SK-N-SH treated with all-trans-retinoic acid at 6 μM for 48 hours (cell line): ENCODE measurements at regions not wholly inside any gene's neighbourhood (a gene's known extent, or its start where the extent isn't known, plus 50 kb on each side); places are given as distances from the start of the nearest gene placed in this dataset.

Experiments
- ARNTL ChIP-seq: fragments of 450-650 bp; formaldehyde crosslinking; IDR thresholded peaks from 2 replicates; pipeline ENCODE4 v1.5.0; 2020; ENCODE audit warnings: low read depth, mild to moderate bottlenecking, moderate library complexity, borderline replicate concordance
- BACH2 ChIP-seq: fragments of 250-450 bp; sonication (Bioruptor Pico); IDR thresholded peaks from 2 replicates; pipeline ENCODE4 v1.9.0; 2021; ENCODE audit warnings: mild to moderate bottlenecking, borderline replicate concordance
- CSDC2 ChIP-seq: fragments of 250-450 bp; sonication (Bioruptor Pico); IDR thresholded peaks from 2 replicates; pipeline ENCODE4 v1.5.0; 2020; ENCODE audit warnings: mild to moderate bottlenecking, moderate library complexity
- ESRRG ChIP-seq: fragments of 250-450 bp; sonication (Bioruptor Pico); IDR thresholded peaks from 2 replicates; pipeline ENCODE4 v1.6.1; 2021; ENCODE audit warnings: mild to moderate bottlenecking
- SNAI2 ChIP-seq: fragments of 250-450 bp; sonication (Bioruptor Pico); IDR thresholded peaks from 2 replicates; pipeline ENCODE4 v1.5.0; 2020; ENCODE audit warnings: mild to moderate bottlenecking, moderate library complexity
- ZC3H10 ChIP-seq: fragments of 250-450 bp; sonication (Bioruptor Pico); IDR thresholded peaks from 2 replicates; pipeline ENCODE4 v1.5.1; 2021; ENCODE audit warnings: mild to moderate bottlenecking, moderate library complexity
- ZFP3 ChIP-seq: fragments of 250-450 bp; sonication (Bioruptor Pico); IDR thresholded peaks from 2 replicates; pipeline ENCODE4 v1.5.0; 2020; ENCODE audit warnings: mild to moderate bottlenecking, moderate library complexity
- ZFP30 ChIP-seq: fragments of 450-650 bp; formaldehyde crosslinking; IDR thresholded peaks from 2 replicates; pipeline ENCODE4 v1.5.0; 2022; ENCODE audit warnings: mild to moderate bottlenecking, moderate library complexity
- ZNF565 ChIP-seq: fragments of 450-650 bp; formaldehyde crosslinking; conservative IDR thresholded peaks from 2 replicates; pipeline ENCODE4 v1.5.0; 2020; ENCODE audit warnings: low read depth, mild to moderate bottlenecking, moderate library complexity
- TF ChIP-seq, protein P1 (sequence below): fragments of 250-450 bp; sonication (Bioruptor Pico); IDR thresholded peaks from 2 replicates; pipeline ENCODE4 v1.5.1; 2021; ENCODE audit warnings: mild to moderate bottlenecking, moderate library complexity
- TF ChIP-seq, protein P2 (sequence below): fragments of 250-450 bp; sonication (Bioruptor Pico); IDR thresholded peaks from 2 replicates; pipeline ENCODE4 v1.8.0; 2020; ENCODE audit warnings: mild to moderate bottlenecking, moderate library complexity, borderline replicate concordance
- TF ChIP-seq, protein P3 (sequence below): fragments of 250-450 bp; sonication (Bioruptor Pico); IDR thresholded peaks from 2 replicates; pipeline ENCODE4 v1.5.0; 2020; ENCODE audit warnings: mild to moderate bottlenecking, moderate library complexity
- TF ChIP-seq, protein P4 (sequence below): fragments of 250-450 bp; sonication (Bioruptor Pico); IDR thresholded peaks from 2 replicates; pipeline ENCODE4 v1.8.0; 2021; ENCODE audit warnings: low read depth, mild to moderate bottlenecking, moderate library complexity, borderline replicate concordance
- TF ChIP-seq, protein P5 (sequence below): fragments of 250-450 bp; sonication (Bioruptor Pico); IDR thresholded peaks from 2 replicates; pipeline ENCODE4 v1.5.1; 2020; ENCODE audit warnings: low read depth, mild to moderate bottlenecking, moderate library complexity

DNA sequence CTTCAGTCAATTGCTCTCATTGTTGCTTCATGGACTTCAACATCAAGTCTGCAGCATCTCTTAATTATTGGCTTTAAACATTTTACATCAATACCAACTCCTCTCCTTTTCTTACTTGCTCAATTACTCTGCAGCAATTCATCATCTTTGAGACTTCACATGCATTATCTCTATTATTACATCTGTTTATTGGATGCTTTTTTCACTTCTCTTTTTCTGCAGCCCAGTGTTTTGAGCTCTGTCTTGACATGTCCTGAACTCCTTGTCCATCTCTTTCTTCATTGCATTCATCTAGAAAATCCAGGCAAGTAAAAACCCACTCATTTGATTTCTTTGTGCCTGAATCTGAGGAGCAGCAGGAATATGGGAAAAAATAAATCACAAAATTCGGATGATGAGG, 647.9 kb downstream of the PLCL1 start:
- TF ChIP-seq, protein P1, sequence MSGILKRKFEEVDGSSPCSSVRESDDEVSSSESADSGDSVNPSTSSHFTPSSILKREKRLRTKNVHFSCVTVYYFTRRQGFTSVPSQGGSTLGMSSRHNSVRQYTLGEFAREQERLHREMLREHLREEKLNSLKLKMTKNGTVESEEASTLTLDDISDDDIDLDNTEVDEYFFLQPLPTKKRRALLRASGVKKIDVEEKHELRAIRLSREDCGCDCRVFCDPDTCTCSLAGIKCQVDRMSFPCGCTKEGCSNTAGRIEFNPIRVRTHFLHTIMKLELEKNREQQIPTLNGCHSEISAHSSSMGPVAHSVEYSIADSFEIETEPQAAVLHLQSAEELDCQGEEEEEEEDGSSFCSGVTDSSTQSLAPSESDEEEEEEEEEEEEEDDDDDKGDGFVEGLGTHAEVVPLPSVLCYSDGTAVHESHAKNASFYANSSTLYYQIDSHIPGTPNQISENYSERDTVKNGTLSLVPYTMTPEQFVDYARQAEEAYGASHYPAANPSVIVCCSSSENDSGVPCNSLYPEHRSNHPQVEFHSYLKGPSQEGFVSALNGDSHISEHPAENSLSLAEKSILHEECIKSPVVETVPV (CRISPR knock-in tag), result no peak
- TF ChIP-seq, protein P2, sequence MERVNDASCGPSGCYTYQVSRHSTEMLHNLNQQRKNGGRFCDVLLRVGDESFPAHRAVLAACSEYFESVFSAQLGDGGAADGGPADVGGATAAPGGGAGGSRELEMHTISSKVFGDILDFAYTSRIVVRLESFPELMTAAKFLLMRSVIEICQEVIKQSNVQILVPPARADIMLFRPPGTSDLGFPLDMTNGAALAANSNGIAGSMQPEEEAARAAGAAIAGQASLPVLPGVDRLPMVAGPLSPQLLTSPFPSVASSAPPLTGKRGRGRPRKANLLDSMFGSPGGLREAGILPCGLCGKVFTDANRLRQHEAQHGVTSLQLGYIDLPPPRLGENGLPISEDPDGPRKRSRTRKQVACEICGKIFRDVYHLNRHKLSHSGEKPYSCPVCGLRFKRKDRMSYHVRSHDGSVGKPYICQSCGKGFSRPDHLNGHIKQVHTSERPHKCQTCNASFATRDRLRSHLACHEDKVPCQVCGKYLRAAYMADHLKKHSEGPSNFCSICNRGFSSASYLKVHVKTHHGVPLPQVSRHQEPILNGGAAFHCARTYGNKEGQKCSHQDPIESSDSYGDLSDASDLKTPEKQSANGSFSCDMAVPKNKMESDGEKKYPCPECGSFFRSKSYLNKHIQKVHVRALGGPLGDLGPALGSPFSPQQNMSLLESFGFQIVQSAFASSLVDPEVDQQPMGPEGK (CRISPR knock-in tag), result no peak
- TF ChIP-seq CSDC2 (CRISPR knock-in tag), result no peak
- no peak for TF ChIP-seq ZFP30 (CRISPR knock-in tag)
- TF ChIP-seq BACH2 (CRISPR knock-in tag), result no peak
- no peak for TF ChIP-seq ESRRG (CRISPR knock-in tag)
- TF ChIP-seq, protein P3, sequence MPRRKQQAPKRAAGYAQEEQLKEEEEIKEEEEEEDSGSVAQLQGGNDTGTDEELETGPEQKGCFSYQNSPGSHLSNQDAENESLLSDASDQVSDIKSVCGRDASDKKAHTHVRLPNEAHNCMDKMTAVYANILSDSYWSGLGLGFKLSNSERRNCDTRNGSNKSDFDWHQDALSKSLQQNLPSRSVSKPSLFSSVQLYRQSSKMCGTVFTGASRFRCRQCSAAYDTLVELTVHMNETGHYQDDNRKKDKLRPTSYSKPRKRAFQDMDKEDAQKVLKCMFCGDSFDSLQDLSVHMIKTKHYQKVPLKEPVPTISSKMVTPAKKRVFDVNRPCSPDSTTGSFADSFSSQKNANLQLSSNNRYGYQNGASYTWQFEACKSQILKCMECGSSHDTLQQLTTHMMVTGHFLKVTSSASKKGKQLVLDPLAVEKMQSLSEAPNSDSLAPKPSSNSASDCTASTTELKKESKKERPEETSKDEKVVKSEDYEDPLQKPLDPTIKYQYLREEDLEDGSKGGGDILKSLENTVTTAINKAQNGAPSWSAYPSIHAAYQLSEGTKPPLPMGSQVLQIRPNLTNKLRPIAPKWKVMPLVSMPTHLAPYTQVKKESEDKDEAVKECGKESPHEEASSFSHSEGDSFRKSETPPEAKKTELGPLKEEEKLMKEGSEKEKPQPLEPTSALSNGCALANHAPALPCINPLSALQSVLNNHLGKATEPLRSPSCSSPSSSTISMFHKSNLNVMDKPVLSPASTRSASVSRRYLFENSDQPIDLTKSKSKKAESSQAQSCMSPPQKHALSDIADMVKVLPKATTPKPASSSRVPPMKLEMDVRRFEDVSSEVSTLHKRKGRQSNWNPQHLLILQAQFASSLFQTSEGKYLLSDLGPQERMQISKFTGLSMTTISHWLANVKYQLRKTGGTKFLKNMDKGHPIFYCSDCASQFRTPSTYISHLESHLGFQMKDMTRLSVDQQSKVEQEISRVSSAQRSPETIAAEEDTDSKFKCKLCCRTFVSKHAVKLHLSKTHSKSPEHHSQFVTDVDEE, result no peak
- TF ChIP-seq, protein P4, sequence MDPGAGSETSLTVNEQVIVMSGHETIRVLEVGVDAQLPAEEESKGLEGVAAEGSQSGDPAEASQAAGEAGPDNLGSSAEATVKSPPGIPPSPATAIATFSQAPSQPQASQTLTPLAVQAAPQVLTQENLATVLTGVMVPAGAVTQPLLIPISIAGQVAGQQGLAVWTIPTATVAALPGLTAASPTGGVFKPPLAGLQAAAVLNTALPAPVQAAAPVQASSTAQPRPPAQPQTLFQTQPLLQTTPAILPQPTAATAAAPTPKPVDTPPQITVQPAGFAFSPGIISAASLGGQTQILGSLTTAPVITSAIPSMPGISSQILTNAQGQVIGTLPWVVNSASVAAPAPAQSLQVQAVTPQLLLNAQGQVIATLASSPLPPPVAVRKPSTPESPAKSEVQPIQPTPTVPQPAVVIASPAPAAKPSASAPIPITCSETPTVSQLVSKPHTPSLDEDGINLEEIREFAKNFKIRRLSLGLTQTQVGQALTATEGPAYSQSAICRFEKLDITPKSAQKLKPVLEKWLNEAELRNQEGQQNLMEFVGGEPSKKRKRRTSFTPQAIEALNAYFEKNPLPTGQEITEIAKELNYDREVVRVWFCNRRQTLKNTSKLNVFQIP (CRISPR knock-in tag), result no peak
- no peak for TF ChIP-seq ZFP3 (CRISPR knock-in tag)
- TF ChIP-seq, protein P5, sequence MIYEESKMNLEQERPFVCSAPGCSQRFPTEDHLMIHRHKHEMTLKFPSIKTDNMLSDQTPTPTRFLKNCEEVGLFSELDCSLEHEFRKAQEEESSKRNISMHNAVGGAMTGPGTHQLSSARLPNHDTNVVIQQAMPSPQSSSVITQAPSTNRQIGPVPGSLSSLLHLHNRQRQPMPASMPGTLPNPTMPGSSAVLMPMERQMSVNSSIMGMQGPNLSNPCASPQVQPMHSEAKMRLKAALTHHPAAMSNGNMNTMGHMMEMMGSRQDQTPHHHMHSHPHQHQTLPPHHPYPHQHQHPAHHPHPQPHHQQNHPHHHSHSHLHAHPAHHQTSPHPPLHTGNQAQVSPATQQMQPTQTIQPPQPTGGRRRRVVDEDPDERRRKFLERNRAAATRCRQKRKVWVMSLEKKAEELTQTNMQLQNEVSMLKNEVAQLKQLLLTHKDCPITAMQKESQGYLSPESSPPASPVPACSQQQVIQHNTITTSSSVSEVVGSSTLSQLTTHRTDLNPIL (CRISPR knock-in tag), result no peak
- no peak for TF ChIP-seq ZNF565 (CRISPR knock-in tag)
- TF ChIP-seq ARNTL (CRISPR knock-in tag), result no peak
- TF ChIP-seq SNAI2 (CRISPR knock-in tag), result no peak
- no peak for TF ChIP-seq ZC3H10
